ENCODE measurements at regions not wholly inside any gene's neighbourhood (a gene's known extent, or its start where the extent isn't known, plus 50 kb on each side); places are given as distances from the start of the nearest gene placed in this dataset.

DNA sequence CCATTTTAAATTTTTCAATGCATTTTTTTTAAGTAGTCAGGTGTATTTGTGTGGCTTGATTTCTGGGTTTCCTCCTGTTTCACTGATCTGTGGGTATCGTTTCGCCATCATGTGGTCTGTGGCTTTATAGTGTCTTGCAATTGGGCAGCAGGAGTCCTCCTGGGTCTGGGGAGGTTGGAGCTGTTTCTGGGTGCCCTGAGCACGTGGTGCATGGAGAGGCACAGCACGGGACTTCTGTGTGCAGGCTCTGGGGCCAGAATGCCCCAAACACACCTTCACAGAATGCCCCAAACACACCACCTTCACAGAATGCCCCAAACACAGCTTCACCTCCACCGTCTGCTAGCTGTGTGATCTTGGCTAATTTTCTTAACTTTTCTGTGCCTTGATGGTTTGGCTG is 82.6 kb upstream of the COL5A1 start:
- TF ChIP-seq, protein P1, sequence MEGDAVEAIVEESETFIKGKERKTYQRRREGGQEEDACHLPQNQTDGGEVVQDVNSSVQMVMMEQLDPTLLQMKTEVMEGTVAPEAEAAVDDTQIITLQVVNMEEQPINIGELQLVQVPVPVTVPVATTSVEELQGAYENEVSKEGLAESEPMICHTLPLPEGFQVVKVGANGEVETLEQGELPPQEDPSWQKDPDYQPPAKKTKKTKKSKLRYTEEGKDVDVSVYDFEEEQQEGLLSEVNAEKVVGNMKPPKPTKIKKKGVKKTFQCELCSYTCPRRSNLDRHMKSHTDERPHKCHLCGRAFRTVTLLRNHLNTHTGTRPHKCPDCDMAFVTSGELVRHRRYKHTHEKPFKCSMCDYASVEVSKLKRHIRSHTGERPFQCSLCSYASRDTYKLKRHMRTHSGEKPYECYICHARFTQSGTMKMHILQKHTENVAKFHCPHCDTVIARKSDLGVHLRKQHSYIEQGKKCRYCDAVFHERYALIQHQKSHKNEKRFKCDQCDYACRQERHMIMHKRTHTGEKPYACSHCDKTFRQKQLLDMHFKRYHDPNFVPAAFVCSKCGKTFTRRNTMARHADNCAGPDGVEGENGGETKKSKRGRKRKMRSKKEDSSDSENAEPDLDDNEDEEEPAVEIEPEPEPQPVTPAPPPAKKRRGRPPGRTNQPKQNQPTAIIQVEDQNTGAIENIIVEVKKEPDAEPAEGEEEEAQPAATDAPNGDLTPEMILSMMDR (IDR thresholded peaks at IDR 0.05; ENCODE audit: poor library complexity, severe bottlenecking) = no peak
- TF ChIP-seq EZH2 (IDR thresholded peaks at IDR 0.05; ENCODE audit: borderline replicate concordance, insufficient read depth, low read length, poor library complexity, severe bottlenecking) = no peak
- no peak for TF ChIP-seq RAD21 (conservative IDR thresholded peaks at IDR 0.05)
- TF ChIP-seq SMC3 (conservative IDR thresholded peaks at IDR 0.05; ENCODE audit: poor library complexity) = no peak
- no peak for TF ChIP-seq POLR2AphosphoS5 (IDR thresholded peaks at IDR 0.05)
- no peak for TF ChIP-seq TAF1 (IDR thresholded peaks at IDR 0.05; ENCODE audit: low read depth)
